Suppressor macrophage treated with lipopolysaccharide for 4 hours (primary cell): ENCODE measurements at regions not wholly inside any gene's neighbourhood (a gene's known extent, or its start where the extent isn't known, plus 50 kb on each side); places are given as distances from the start of the nearest gene placed in this dataset.
"Not testable (repeated sequence)": the region's sequence is repeated elsewhere in the genome, so short reads cannot be mapped to it uniquely, and the experiment has no call there.

Experiments
- DNase-seq: peaks from one replicate; pipeline ENCODE4 v3.0.0-alpha.2; 2020

- DNase-seq, result no peak
Measured at GRCh38 chr1:105243969-105244368, 1494.3 kb downstream of the AMY1C start.

GRCh38 chr1:105254906-105255305 lies 1505.2 kb downstream of the AMY1C start:
- no peak for DNase-seq

GRCh38 chr1:105260001-105260400 lies 1510.3 kb downstream of the AMY1C start:
- DNase-seq, result no peak

- no peak for DNase-seq
Measured at GRCh38 chr1:105270966-105271365, 1521.3 kb downstream of the AMY1C start.

DNA sequence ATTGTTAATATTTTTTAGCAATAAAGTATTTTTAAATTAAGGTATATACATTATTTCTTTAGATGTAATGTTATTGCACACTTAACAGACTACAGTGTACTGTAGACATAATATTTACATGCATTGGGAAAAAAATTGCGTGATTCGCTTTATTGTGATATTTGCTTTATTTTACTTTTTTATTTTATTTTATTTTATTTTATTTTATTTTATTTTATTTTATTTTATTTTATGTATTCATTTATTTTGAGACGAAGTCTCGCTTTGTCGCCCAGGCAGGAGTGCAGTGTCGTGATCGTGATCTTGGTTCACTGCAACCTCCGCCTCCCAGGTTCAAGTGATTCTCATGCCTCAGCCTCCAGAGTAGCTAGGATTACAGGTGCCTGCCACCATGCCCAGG lies 1522.7 kb downstream of the AMY1C start:
- DNase-seq, result not testable (repeated sequence)

DNA sequence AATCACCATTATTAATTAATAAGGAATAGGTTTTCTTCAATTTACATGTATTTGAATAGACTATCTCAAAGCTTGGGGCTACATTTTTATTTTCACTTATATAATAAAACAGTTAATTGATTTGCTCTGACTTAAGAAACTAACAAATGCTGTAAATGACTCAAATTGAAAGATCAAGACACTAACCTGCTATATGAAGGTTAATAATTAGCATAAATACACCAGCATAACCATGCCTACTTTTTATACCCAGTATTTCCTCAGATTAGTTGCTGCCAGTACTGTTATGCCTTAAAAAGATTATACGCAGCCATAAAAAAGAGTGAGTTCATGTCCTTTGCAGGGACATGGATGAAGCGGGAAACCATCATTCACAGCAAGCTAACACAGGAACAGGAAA lies 1545.1 kb downstream of the AMY1C start:
- DNase-seq, result no peak

GRCh38 chr1:105310063-105310462 lies 1560.4 kb downstream of the AMY1C start:
- no peak for DNase-seq

DNA sequence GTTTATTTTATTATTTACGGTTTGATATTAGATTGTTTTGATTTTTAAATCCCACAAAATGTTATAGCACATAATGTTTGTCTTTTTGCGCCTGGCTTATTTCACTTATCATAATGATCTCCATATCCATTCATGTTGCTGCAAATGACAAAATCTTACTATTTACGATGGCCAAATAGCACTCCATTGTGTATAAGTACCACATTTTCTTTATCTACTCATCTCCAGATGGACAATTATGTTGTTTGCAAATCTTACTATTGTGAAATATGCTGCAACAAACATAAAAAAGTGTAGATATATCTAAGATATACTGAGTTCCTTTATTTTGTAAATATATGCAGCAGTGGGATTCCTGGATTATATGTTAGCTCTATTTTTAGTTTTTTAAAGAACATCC lies 1568.3 kb downstream of the AMY1C start:
- DNase-seq, result no peak

GRCh38 chr1:105326886-105327285 lies 1577.2 kb downstream of the AMY1C start:
- DNase-seq, result no peak

GRCh38 chr1:105337420-105337819 lies 1587.7 kb downstream of the AMY1C start:
- no peak for DNase-seq

GRCh38 chr1:105343317-105343716 lies 1593.6 kb downstream of the AMY1C start:
- no peak for DNase-seq

DNA sequence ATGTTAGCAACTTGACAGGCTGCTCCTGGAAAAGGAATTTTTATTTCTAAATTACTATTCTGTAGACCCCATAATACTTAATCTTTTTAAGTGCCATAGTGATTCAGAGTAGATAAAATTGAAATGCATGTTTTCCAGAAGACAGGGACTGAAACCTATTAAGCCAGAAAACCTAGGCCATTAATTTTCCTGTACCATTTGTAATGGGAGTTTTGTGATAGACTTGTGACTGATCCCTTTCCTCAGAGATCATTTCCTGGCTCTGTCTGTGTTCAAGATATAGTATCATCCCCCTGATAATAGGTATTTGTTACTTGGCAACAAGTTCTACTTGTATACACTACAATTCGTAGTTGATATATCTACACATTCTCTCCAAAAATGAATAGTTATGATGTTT lies 1609.8 kb downstream of the AMY1C start:
- DNase-seq, result no peak

- DNase-seq, result no peak
Measured at GRCh38 chr1:105362438-105362837, 1612.7 kb downstream of the AMY1C start.

GRCh38 chr1:105368446-105368845 lies 1618.7 kb downstream of the AMY1C start:
- DNase-seq, result no peak

DNA sequence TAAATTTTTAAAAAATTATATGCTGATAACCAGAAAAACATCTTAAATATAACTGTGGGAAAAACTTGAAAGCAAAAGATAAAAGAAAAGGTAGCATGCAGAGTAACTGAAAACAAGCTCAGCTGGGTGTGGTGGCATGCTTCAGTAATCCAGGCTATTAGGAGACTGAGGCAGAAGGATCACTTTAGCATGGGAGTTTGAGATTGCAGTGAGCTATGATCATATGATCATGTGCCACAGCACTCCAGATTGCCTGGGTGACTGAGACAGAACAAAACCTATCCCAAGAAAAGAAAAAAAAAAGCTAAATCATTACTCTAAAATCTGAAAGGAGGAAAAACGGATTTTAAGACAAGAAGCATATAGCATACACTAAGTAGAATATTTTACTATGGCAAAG lies 1624.0 kb downstream of the AMY1C start:
- DNase-seq, result no peak

- DNase-seq, result no peak
Measured at GRCh38 chr1:105386489-105386888, 1636.8 kb downstream of the AMY1C start.

- DNase-seq, result no peak
Measured at GRCh38 chr1:105396001-105396400, 1646.3 kb downstream of the AMY1C start.

GRCh38 chr1:105398909-105399308 lies 1649.2 kb downstream of the AMY1C start:
- DNase-seq, result no peak

DNA sequence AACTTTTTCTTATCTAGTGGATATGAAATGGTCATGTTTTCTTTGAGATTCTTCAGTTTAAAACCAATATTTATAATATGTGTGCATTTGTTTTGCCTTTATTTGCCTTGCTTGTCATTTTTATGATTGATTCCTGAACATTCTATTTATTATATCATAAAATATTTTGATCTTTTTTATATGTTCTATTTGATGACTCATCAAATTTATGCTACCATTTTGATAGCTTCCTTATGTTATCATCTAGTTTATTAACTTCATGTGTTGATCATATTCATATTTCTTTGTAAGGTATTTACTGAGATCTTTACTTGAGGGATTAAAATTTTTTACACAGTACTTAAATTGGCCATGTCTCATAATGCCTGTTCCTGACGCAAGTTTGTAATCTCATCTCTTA lies 1650.0 kb downstream of the AMY1C start:
- DNase-seq, result no peak

GRCh38 chr1:105416261-105416660 lies 1640.2 kb upstream of the PRMT6 start:
- no peak for DNase-seq

- DNase-seq, result no peak
Measured at GRCh38 chr1:105419030-105419429, 1637.4 kb upstream of the PRMT6 start.

- DNase-seq, result no peak
Measured at GRCh38 chr1:105427543-105427942, 1628.9 kb upstream of the PRMT6 start.

DNA sequence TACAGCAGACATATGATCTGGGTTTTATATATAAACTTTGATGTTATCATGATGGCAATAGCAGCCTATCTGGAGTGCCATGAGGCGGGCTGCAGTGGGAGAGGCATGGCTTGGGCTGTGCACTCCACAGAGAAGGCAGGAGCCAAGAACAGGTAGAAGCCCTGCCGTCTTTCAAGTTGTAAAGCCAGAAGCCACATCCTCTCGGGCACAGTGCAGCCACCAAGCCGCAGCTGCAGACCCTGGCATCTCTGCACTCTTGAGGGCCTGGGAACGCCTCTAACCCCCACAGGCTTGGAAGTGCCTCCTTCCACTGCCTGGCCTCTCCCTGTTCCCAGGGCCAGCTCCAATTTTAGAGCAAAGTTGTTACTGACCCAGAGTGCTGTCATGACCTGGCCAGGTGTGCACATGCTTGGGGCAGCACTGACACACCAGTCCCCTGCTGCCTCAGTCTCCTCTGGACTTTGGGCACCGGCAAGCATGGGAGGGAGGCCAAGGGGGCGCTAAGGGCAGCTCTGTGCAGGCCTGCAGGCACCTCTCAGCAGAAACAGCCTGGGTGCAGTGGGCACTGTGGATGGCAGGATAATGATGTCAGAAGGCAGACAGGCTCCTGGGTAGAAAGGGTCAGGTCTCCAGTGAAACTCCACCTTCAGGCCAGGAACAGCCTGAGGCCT lies 1619.8 kb upstream of the PRMT6 start:
- no peak for DNase-seq

DNA sequence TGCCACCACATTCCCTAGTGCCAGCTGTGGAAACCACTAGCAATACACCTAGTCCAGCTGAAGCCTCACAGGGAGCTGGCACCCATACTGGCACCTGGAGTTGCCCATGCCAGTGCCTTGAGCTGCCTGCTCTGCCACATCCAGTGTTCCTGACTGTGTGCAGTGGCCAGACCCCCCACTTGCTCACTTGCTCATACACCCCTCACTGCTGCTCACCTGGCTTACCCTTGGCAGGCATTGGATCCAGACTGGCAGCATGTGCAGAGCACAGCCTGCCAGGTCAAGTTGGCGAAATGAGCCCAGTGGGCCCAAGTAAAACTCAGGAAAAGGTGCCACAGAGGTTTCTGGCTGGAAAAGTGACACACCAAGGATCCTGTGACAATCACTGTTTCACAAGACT lies 1618.6 kb upstream of the PRMT6 start:
- no peak for DNase-seq

DNA sequence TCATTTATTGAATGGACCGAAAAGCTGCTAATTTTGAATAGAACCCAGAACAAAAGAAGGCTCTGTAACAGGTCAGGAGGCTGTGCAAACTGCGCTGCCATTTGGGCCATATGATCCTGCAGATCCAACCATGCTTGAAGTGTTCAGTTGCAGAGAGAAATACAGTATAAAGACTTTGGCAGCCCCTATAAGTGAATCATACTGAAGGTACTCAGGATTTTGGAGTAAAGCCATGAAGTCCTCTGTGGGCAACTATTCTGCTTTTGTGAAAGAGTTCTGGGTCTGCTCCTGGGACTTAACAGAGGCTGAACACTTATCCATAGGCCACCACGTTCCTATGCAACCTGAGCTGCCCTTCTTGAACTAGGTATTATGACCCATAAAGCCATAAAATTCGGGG lies 1613.6 kb upstream of the PRMT6 start:
- no peak for DNase-seq

DNA sequence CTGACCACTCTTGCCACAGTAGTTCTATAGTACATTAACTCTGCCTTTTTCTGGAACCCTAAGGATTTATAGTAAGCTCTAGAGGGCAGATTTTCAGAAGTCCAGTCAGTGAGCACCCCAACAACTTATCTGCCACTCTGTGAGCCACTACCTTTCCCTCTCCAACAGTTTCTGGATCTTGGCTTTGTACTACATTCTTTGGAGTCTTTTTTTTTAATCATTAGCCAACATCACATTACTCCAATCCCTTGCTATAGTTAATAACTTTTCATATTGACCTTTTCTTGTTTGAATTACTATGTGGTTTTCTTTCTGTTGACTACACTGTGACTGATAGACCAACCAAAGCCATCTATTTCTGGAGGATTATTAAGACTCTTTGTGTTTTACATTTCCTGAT lies 1596.7 kb upstream of the PRMT6 start:
- no peak for DNase-seq
